ENCODE measurements at regions not wholly inside any gene's neighbourhood (a gene's known extent, or its start where the extent isn't known, plus 50 kb on each side); places are given as distances from the start of the nearest gene placed in this dataset.

DNA sequence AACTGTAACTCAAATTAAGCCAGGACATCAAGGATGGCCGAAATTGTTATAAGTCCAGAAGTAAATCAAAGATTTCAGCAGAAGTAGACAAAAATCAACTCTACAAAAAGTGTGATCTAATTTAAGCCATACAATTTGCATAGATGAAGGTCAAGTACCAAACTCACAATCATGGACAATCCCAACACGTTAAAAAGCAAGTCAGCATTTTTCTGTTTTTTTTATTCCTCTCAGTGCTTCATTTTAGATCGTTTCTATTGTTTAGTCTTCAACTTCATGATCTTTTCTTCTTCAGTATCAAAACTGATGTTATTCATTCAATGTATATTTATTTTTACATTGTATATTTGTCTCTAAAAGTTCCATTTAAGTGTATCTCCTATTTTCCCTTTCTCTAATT lies 674.3 kb upstream of the PHF14 start:
- H3K27ac ChIP-seq = no peak overlapping the region
- no peak overlapping the region for H3K4me2 ChIP-seq
- no peaks in the 10 kb centered on the region for H3K36me3 ChIP-seq
- no peaks in the 10 kb centered on the region for H3K9me3 ChIP-seq
- no peak overlapping the region for H3K4me3 ChIP-seq
- no peaks in the 10 kb centered on the region for H3K4me1 ChIP-seq
- TF ChIP-seq Cebpa-rat (IDR thresholded peaks at IDR 0.05) = no peak
- H4K20me1 ChIP-seq = no peaks in the 10 kb centered on the region
- H3K27me3 ChIP-seq = no peaks in the 10 kb centered on the region
- no peak overlapping the region for H3K9ac ChIP-seq

DNA sequence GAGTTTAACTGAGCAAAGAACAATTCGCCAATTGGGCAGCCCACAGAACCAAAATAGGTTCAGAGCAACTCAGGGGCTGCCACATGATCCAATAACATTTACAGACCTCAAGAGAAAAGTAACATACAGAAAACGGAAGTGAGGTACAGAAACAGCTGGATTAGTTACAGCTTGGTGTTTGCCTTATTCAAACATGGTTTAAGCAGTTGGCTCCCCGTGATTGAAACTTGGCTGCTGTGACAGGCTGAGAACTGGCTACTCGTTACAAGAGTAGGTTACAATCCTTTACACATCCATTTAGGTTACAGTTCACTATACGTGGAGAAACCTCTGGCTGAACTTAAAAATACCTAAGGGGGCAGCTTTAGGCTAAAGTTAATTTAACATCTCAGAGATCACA lies 673.1 kb upstream of the PHF14 start:
- Histone ChIP-seq H4K20me1 (no peaks in the 10 kb centered on the region), H3K9me3 (no peaks in the 10 kb centered on the region), H3K27ac (no peak overlapping the region), H3K4me3 (no peak overlapping the region), H3K36me3 (no peaks in the 10 kb centered on the region), H3K27me3 (no peaks in the 10 kb centered on the region), H3K4me1 (no peaks in the 10 kb centered on the region), H3K9ac (no peak overlapping the region), H3K4me2 (no peak overlapping the region)
- no peak for TF ChIP-seq Cebpa-rat (IDR thresholded peaks at IDR 0.05)

GRCh38 chr7:10308276-10308675 lies 665.4 kb upstream of the PHF14 start:
- Histone ChIP-seq H3K9me3 (no peaks in the 10 kb centered on the region), H3K27me3 (no peaks in the 10 kb centered on the region), H3K4me1 (no peaks in the 10 kb centered on the region)

DNA sequence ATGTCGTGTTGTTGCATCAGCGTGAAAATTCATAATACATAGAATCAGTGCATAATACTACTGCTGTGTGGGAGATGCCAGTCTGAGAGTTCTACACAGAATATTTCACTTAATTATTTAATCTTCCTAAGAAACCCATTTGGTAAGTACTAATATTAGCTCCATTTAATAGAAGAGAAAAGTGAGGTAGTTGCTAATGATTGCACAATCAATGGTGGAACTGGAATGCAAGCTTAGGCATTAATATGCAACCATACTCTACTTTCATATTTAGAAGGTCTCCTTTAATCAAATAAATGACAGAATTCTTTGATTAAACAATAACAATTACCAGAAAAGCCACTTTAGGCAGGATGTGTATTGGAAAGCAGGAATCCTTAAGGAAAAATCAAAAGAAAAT lies 660.7 kb upstream of the PHF14 start:
- H3K27me3 ChIP-seq = no peaks in the 10 kb centered on the region
- H3K9me3 ChIP-seq = no peaks in the 10 kb centered on the region
- H4K20me1 ChIP-seq = no peaks in the 10 kb centered on the region
- TF ChIP-seq Cebpa-rat (IDR thresholded peaks at IDR 0.05) = no peak; the same call in 1 of the 2 replicates
- no peak overlapping the region for H3K4me3 ChIP-seq
- no peak overlapping the region for H3K4me2 ChIP-seq
- H3K4me1 ChIP-seq = no peaks in the 10 kb centered on the region
- no peak overlapping the region for H3K27ac ChIP-seq
- no peak overlapping the region for H3K9ac ChIP-seq
- no peaks in the 10 kb centered on the region for H3K36me3 ChIP-seq

More at GRCh38 chr7:10308276-10308675, 665.4 kb upstream of the PHF14 start:
- Histone ChIP-seq H3K36me3 (no peaks in the 10 kb centered on the region), H3K27ac (no peak overlapping the region), H3K4me3 (no peak overlapping the region), H3K4me2 (no peak overlapping the region), H4K20me1 (no peaks in the 10 kb centered on the region), H3K9ac (no peak overlapping the region)
- TF ChIP-seq Cebpa-rat (IDR thresholded peaks at IDR 0.05) = no peak

DNA sequence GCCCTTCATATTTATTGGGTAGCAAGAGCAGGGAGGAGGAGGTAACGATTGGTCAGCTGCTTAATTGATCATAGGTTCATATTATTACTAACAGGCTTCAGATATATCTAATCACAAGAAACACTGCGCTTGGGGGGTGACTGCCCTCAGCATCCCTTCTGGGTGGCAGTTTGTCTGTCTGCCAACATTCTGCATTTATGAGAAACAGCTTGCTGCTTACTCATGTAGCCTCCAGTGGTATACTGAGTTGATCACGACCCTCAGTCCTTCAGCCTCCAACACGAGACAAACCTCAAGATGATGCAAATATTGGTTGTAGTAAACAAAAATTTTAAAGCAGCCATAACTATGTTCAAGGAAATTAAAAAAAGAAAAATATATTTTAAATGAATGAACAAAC lies 657.8 kb upstream of the PHF14 start:
- Histone ChIP-seq H3K4me3 (no peak overlapping the region), H3K9me3 (peaks cover 4% of the 10 kb centered on the region), H3K4me2 (no peak overlapping the region), H3K4me1 (no peaks in the 10 kb centered on the region), H3K9ac (no peak overlapping the region), H4K20me1 (no peaks in the 10 kb centered on the region), H3K27me3 (no peaks in the 10 kb centered on the region), H3K36me3 (no peaks in the 10 kb centered on the region), H3K27ac (no peak overlapping the region)
- TF ChIP-seq Cebpa-rat (IDR thresholded peaks at IDR 0.05) = no peak

DNA sequence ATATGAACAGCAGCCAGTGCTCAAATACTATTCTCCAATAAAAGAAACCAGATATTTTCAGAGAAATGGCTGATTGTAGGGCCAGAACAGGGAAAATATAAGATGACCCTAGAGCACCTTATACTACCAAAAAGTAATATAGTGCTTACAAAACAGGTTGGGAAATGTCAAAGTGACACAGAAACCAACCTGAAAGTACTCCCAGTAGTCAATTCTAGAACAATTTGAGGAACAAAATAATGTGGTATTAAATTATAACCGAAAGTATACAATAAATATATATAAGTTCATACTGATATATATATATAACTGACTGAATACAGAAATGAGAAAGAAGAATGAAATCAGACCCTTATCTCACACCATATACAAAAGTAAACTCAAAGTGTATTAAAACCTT lies 657.2 kb upstream of the PHF14 start:
- no peaks in the 10 kb centered on the region for H3K27me3 ChIP-seq

GRCh38 chr7:10325395-10325794 lies 648.3 kb upstream of the PHF14 start:
- Histone ChIP-seq H4K20me1 (no peaks in the 10 kb centered on the region), H3K27me3 (no peaks in the 10 kb centered on the region), H3K4me2 (no peak overlapping the region), H3K9me3 (no peaks in the 10 kb centered on the region), H3K36me3 (no peaks in the 10 kb centered on the region), H3K4me3 (no peak overlapping the region), H3K9ac (no peak overlapping the region), H3K4me1 (no peaks in the 10 kb centered on the region), H3K27ac (no peak overlapping the region)
- no peak for TF ChIP-seq Cebpa-rat (IDR thresholded peaks at IDR 0.05)

More for the DNA sequence above, 657.2 kb upstream of the PHF14 start:
- H3K4me1 ChIP-seq = no peaks in the 10 kb centered on the region
- H3K27ac ChIP-seq = no peak overlapping the region
- H3K36me3 ChIP-seq = no peaks in the 10 kb centered on the region
- H3K9ac ChIP-seq = no peak overlapping the region
- H3K9me3 ChIP-seq = peaks cover 4% of the 10 kb centered on the region
- no peak for TF ChIP-seq Cebpa-rat (IDR thresholded peaks at IDR 0.05)
- H3K4me2 ChIP-seq = no peak overlapping the region
- H3K4me3 ChIP-seq = no peak overlapping the region
- no peaks in the 10 kb centered on the region for H4K20me1 ChIP-seq

GRCh38 chr7:10343108-10343507 lies 630.6 kb upstream of the PHF14 start:
- Histone ChIP-seq H3K9me3 (no peaks in the 10 kb centered on the region), H3K9ac (no peak overlapping the region), H3K36me3 (no peaks in the 10 kb centered on the region), H3K4me3 (no peak overlapping the region), H4K20me1 (no peaks in the 10 kb centered on the region), H3K4me1 (no peaks in the 10 kb centered on the region), H3K27me3 (no peaks in the 10 kb centered on the region), H3K27ac (no peak overlapping the region), H3K4me2 (no peak overlapping the region)
- no peak for TF ChIP-seq Cebpa-rat (IDR thresholded peaks at IDR 0.05)

- Histone ChIP-seq H4K20me1 (no peaks in the 10 kb centered on the region), H3K4me3 (no peak overlapping the region), H3K4me1 (no peaks in the 10 kb centered on the region), H3K4me2 (no peak overlapping the region), H3K9me3 (no peaks in the 10 kb centered on the region), H3K27ac (no peak overlapping the region), H3K9ac (no peak overlapping the region), H3K27me3 (no peaks in the 10 kb centered on the region), H3K36me3 (no peaks in the 10 kb centered on the region)
- TF ChIP-seq Cebpa-rat (IDR thresholded peaks at IDR 0.05) = no peak
Observed at GRCh38 chr7:10346032-10346431, 627.6 kb upstream of the PHF14 start.

DNA sequence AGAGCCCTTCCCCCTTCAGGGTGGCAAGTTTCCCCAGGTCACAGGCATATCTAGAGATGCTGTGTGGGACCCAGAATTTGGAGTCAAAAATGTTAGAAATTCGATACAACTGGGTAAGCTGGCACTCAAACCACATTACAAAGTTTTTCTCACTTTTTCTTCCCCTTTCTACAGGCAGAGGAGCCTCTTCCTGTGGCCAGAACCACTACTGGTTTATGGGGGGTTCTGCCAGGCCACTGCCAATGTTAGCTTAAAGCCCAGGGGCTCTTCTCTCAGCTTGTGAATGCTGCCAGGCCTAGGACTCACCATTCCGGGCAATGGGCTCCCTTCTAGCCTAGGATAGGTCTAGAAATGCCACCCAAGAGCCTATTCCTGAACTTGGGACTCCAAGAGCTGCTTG lies 617.9 kb upstream of the PHF14 start:
- Histone ChIP-seq H3K9me3 (peaks cover 16% of the 10 kb centered on the region; the same call in 1 of the 2 replicates), H3K4me3 (no peak overlapping the region), H3K9ac (no peak overlapping the region), H4K20me1 (no peaks in the 10 kb centered on the region), H3K27me3 (no peaks in the 10 kb centered on the region), H3K4me1 (no peaks in the 10 kb centered on the region), H3K4me2 (no peak overlapping the region), H3K36me3 (no peaks in the 10 kb centered on the region), H3K27ac (no peak overlapping the region)
- no peak for TF ChIP-seq Cebpa-rat (IDR thresholded peaks at IDR 0.05)

GRCh38 chr7:10360050-10360449 lies 613.6 kb upstream of the PHF14 start:
- no peak overlapping the region for H3K4me3 ChIP-seq

More at GRCh38 chr7:10360050-10360449, 613.6 kb upstream of the PHF14 start:
- Histone ChIP-seq H3K27me3 (no peaks in the 10 kb centered on the region), H3K9ac (no peak overlapping the region), H3K9me3 (peaks cover 16% of the 10 kb centered on the region; the same call in 1 of the 2 replicates), H4K20me1 (no peaks in the 10 kb centered on the region), H3K4me2 (no peak overlapping the region), H3K4me1 (no peaks in the 10 kb centered on the region), H3K36me3 (no peaks in the 10 kb centered on the region), H3K27ac (no peak overlapping the region)
- TF ChIP-seq Cebpa-rat (IDR thresholded peaks at IDR 0.05) = no peak

Measured in BLaER1 (cell line).